IPS-15b (cell line): ENCODE measurements at regions not wholly inside any gene's neighbourhood (a gene's known extent, or its start where the extent isn't known, plus 50 kb on each side); places are given as distances from the start of the nearest gene placed in this dataset.

Experiments used
- H3K27me3 ChIP-seq: one replicate; pipeline ENCODE4 v1.6.1; 2013; ENCODE audit warnings: low read length; ENCODE audit not compliant: control insufficient read depth, insufficient read depth
- H3K36me3 ChIP-seq: one replicate; pipeline ENCODE4 v1.6.1; 2013; ENCODE audit warnings: low read length; ENCODE audit not compliant: control insufficient read depth, insufficient read depth
- H3K4me1 ChIP-seq: one replicate; pipeline ENCODE4 v1.6.1; 2013; ENCODE audit warnings: mild to moderate bottlenecking, low read length; ENCODE audit not compliant: control insufficient read depth, insufficient read depth
- H3K4me3 ChIP-seq: one replicate; pipeline ENCODE4 v1.5.1; 2013; ENCODE audit warnings: low read depth, low read length
- H3K9ac ChIP-seq: one replicate; pipeline ENCODE4 v1.6.1; 2013; ENCODE audit warnings: low read depth, mild to moderate bottlenecking, low read length
- H3K9me3 ChIP-seq: one replicate; pipeline ENCODE4 v1.6.1; 2013; ENCODE audit warnings: mild to moderate bottlenecking, low read length; ENCODE audit not compliant: control insufficient read depth, insufficient read depth

GRCh38 chr5:61596265-61596664 lies 264.2 kb downstream of the ZSWIM6 start:
- Histone ChIP-seq H3K4me1 (no peaks in the 10 kb centered on the region), H3K9ac (no peak overlapping the region), H3K4me3 (no peak overlapping the region), H3K9me3 (no peaks in the 10 kb centered on the region), H3K36me3 (no peaks in the 10 kb centered on the region), H3K27me3 (no peaks in the 10 kb centered on the region)

- Histone ChIP-seq H3K36me3 (no peaks in the 10 kb centered on the region), H3K4me1 (no peaks in the 10 kb centered on the region), H3K9me3 (no peaks in the 10 kb centered on the region), H3K27me3 (no peaks in the 10 kb centered on the region), H3K9ac (no peak overlapping the region), H3K4me3 (no peak overlapping the region)
Measured at GRCh38 chr5:61597684-61598083, 265.6 kb downstream of the ZSWIM6 start.

GRCh38 chr5:61598126-61598525 lies 266.1 kb downstream of the ZSWIM6 start:
- Histone ChIP-seq H3K27me3 (no peaks in the 10 kb centered on the region), H3K4me1 (no peaks in the 10 kb centered on the region), H3K36me3 (no peaks in the 10 kb centered on the region), H3K9ac (no peak overlapping the region), H3K9me3 (no peaks in the 10 kb centered on the region), H3K4me3 (no peak overlapping the region)

- Histone ChIP-seq H3K36me3 (no peaks in the 10 kb centered on the region), H3K9me3 (no peaks in the 10 kb centered on the region), H3K4me3 (no peak overlapping the region), H3K9ac (no peak overlapping the region), H3K27me3 (no peaks in the 10 kb centered on the region), H3K4me1 (no peaks in the 10 kb centered on the region)
Measured at GRCh38 chr5:61599370-61600122, 267.5 kb downstream of the ZSWIM6 start.

- Histone ChIP-seq H3K27me3 (no peaks in the 10 kb centered on the region), H3K9me3 (no peaks in the 10 kb centered on the region), H3K36me3 (no peaks in the 10 kb centered on the region), H3K4me3 (no peak overlapping the region), H3K4me1 (no peaks in the 10 kb centered on the region), H3K9ac (no peak overlapping the region)
Measured at GRCh38 chr5:61600123-61600444, 268.0 kb downstream of the ZSWIM6 start.

- H3K36me3 ChIP-seq, result no peaks in the 10 kb centered on the region
- no peaks in the 10 kb centered on the region for H3K4me1 ChIP-seq
- H3K27me3 ChIP-seq, result no peaks in the 10 kb centered on the region
- H3K9ac ChIP-seq, result no peak overlapping the region
- H3K9me3 ChIP-seq, result no peaks in the 10 kb centered on the region
- no peak overlapping the region for H3K4me3 ChIP-seq
Measured at GRCh38 chr5:61600945-61601511, 269.0 kb downstream of the ZSWIM6 start.

- H3K27me3 ChIP-seq, result no peaks in the 10 kb centered on the region
- H3K36me3 ChIP-seq, result no peaks in the 10 kb centered on the region
- no peaks in the 10 kb centered on the region for H3K9me3 ChIP-seq
- H3K4me3 ChIP-seq, result no peak overlapping the region
- no peaks in the 10 kb centered on the region for H3K4me1 ChIP-seq
- no peak overlapping the region for H3K9ac ChIP-seq
Measured at GRCh38 chr5:61603211-61603908, 271.3 kb downstream of the ZSWIM6 start.

- H3K9ac ChIP-seq, result no peak overlapping the region
- no peaks in the 10 kb centered on the region for H3K9me3 ChIP-seq
- H3K4me3 ChIP-seq, result no peak overlapping the region
- H3K4me1 ChIP-seq, result no peaks in the 10 kb centered on the region
- H3K27me3 ChIP-seq, result no peaks in the 10 kb centered on the region
- no peaks in the 10 kb centered on the region for H3K36me3 ChIP-seq
Measured at GRCh38 chr5:61604076-61605025, 272.3 kb downstream of the ZSWIM6 start.

- Histone ChIP-seq H3K27me3 (no peaks in the 10 kb centered on the region), H3K9me3 (no peaks in the 10 kb centered on the region), H3K4me1 (peaks cover 6% of the 10 kb centered on the region), H3K4me3 (peak overlapping the region; percentile 20), H3K9ac (no peak overlapping the region), H3K36me3 (no peaks in the 10 kb centered on the region)
Measured at GRCh38 chr5:61609840-61610677, 278.0 kb downstream of the ZSWIM6 start.

- H3K27me3 ChIP-seq, result no peaks in the 10 kb centered on the region
- H3K9ac ChIP-seq, result no peak overlapping the region
- H3K4me3 ChIP-seq, result peak overlapping the region; percentile 20
- peaks cover 6% of the 10 kb centered on the region for H3K4me1 ChIP-seq
- no peaks in the 10 kb centered on the region for H3K9me3 ChIP-seq
- H3K36me3 ChIP-seq, result no peaks in the 10 kb centered on the region
Measured at GRCh38 chr5:61610678-61611024, 278.6 kb downstream of the ZSWIM6 start.

- H3K4me3 ChIP-seq, result no peak overlapping the region
- peaks cover 6% of the 10 kb centered on the region for H3K4me1 ChIP-seq
- H3K36me3 ChIP-seq, result no peaks in the 10 kb centered on the region
- no peak overlapping the region for H3K9ac ChIP-seq
- no peaks in the 10 kb centered on the region for H3K9me3 ChIP-seq
- H3K27me3 ChIP-seq, result no peaks in the 10 kb centered on the region
Measured at GRCh38 chr5:61612431-61612830, 280.4 kb downstream of the ZSWIM6 start.
